H9 (cell line): ENCODE measurements at regions not wholly inside any gene's neighbourhood (a gene's known extent, or its start where the extent isn't known, plus 50 kb on each side); places are given as distances from the start of the nearest gene placed in this dataset.

ENCODE experiments used
- DNase-seq: peaks from one replicate; pipeline ENCODE4 v3.0.0-alpha.2; 2017
- H2AFZ ChIP-seq: one replicate; pipeline ENCODE4 v1.6.1; 2013; ENCODE audit warnings: mild to moderate bottlenecking, low read length, control low read depth, moderate library complexity
- H2AK5ac ChIP-seq: 2 replicates; pipeline ENCODE4 v1.6.1; 2013; ENCODE audit warnings: low read length, control low read depth, mixed read lengths; ENCODE audit not compliant: insufficient read length
- H2BK120ac ChIP-seq: one replicate; pipeline ENCODE4 v1.6.1; 2013; ENCODE audit warnings: low read depth, mild to moderate bottlenecking, low read length, control low read depth, inconsistent platforms; ENCODE audit not compliant: poor library complexity, severe bottlenecking
- H2BK12ac ChIP-seq: 2 replicates; pipeline ENCODE4 v1.6.1; 2013; ENCODE audit warnings: low read length, control low read depth, mixed read lengths, low read depth; ENCODE audit not compliant: insufficient read length
- H2BK15ac ChIP-seq: 2 replicates; pipeline ENCODE4 v1.6.1; 2013; ENCODE audit warnings: low read depth, low read length, control low read depth
- H2BK20ac ChIP-seq: one replicate; pipeline ENCODE4 v1.6.1; 2013; ENCODE audit warnings: low read depth, mild to moderate bottlenecking, low read length, control low read depth, inconsistent platforms; ENCODE audit not compliant: poor library complexity, severe bottlenecking
- H2BK5ac ChIP-seq: 2 replicates; pipeline ENCODE4 v1.6.1; 2013; ENCODE audit warnings: low read length, control low read depth, mixed read lengths; ENCODE audit not compliant: insufficient read length
- H3K14ac ChIP-seq: 2 replicates; pipeline ENCODE4 v1.6.1; 2013; ENCODE audit warnings: low read length, control low read depth; ENCODE audit not compliant: insufficient read depth
- H3K18ac ChIP-seq: 2 replicates; pipeline ENCODE4 v1.6.1; 2013; ENCODE audit warnings: low read depth, mild to moderate bottlenecking, mixed read lengths, low read length, control low read depth; ENCODE audit not compliant: insufficient read length
- H3K23ac ChIP-seq: 2 replicates; pipeline ENCODE4 v1.6.1; 2013; ENCODE audit warnings: low read length, control low read depth, mixed read lengths, low read depth; ENCODE audit not compliant: insufficient read length
- H3K23me2 ChIP-seq: 2 replicates; pipeline ENCODE4 v1.6.1; 2013; ENCODE audit warnings: low read depth, mild to moderate bottlenecking, mixed read lengths, low read length, control low read depth; ENCODE audit not compliant: insufficient read length, poor library complexity, severe bottlenecking
- H3K27ac ChIP-seq: 2 replicates; pipeline ENCODE4 v1.5.1; 2013; ENCODE audit warnings: low read length, control low read depth, mixed read lengths, low read depth; ENCODE audit not compliant: insufficient read length
- H3K27me3 ChIP-seq: 2 replicates; pipeline ENCODE4 v1.6.1; 2013; ENCODE audit warnings: low read length, control low read depth, inconsistent platforms; ENCODE audit not compliant: insufficient read depth
- H3K4ac ChIP-seq: 2 replicates; pipeline ENCODE4 v1.6.1; 2013; ENCODE audit warnings: low read depth, mild to moderate bottlenecking, control low read depth, inconsistent platforms, low read length, moderate library complexity
- H3K4me1 ChIP-seq: 2 replicates; pipeline ENCODE4 v1.6.1; 2013; ENCODE audit warnings: low read length, control low read depth, inconsistent platforms; ENCODE audit not compliant: insufficient read depth
- H3K4me2 ChIP-seq: 2 replicates; pipeline ENCODE4 v1.6.1; 2013; ENCODE audit warnings: low read length, control low read depth, mixed read lengths; ENCODE audit not compliant: insufficient read length, insufficient read depth
- H3K56ac ChIP-seq: 2 replicates; pipeline ENCODE4 v1.6.1; 2013; ENCODE audit warnings: low read depth, mild to moderate bottlenecking, mixed read lengths, low read length, control low read depth; ENCODE audit not compliant: insufficient read length
- H3K79me1 ChIP-seq: 2 replicates; pipeline ENCODE4 v1.6.1; 2013; ENCODE audit warnings: low read depth, mild to moderate bottlenecking, moderate library complexity, low read length, control low read depth, inconsistent platforms; ENCODE audit not compliant: insufficient read depth, poor library complexity, severe bottlenecking
- H3K79me2 ChIP-seq: 2 replicates; pipeline ENCODE4 v1.6.1; 2013; ENCODE audit warnings: low read length, control low read depth, inconsistent platforms; ENCODE audit not compliant: insufficient read depth
- H3K9ac ChIP-seq: 2 replicates; pipeline ENCODE4 v1.6.1; 2013; ENCODE audit warnings: low read length, control low read depth, mixed read lengths; ENCODE audit not compliant: insufficient read length; ENCODE audit errors: extremely low read depth
- H3K9me3 ChIP-seq: one replicate; pipeline ENCODE4 v1.6.1; 2013; ENCODE audit warnings: low read depth, low read length, inconsistent platforms; ENCODE audit not compliant: control insufficient read depth
- H3T11ph ChIP-seq: one replicate; pipeline ENCODE4 v1.6.1; 2013; ENCODE audit warnings: mild to moderate bottlenecking, low read length, control low read depth, inconsistent platforms
- H4K20me1 ChIP-seq: one replicate; pipeline ENCODE4 v1.6.1; 2013; ENCODE audit not compliant: control insufficient read depth, insufficient read length, insufficient read depth
- H4K5ac ChIP-seq: 2 replicates; pipeline ENCODE4 v1.6.1; 2013; ENCODE audit warnings: low read depth, mild to moderate bottlenecking, mixed read lengths, low read length, control low read depth; ENCODE audit not compliant: insufficient read length
- H4K8ac ChIP-seq: replicated peaks from 2 replicates; pipeline ENCODE4 v1.6.1; 2013; ENCODE audit warnings: low read length, control low read depth, mixed read lengths, low read depth; ENCODE audit not compliant: insufficient read length
- H4K91ac ChIP-seq: 2 replicates; pipeline ENCODE4 v1.6.1; 2013; ENCODE audit warnings: low read depth, mild to moderate bottlenecking, moderate library complexity, mixed read lengths, low read length, control low read depth; ENCODE audit not compliant: insufficient read length
- H3K27ac Mint-ChIP-seq, 3 experiments: 2 replicates in 2 of 3; 3 replicates in 1 of 3; pipeline ENCODE4 v1.8.0; 2020 to 2021; ENCODE audit warnings: mixed read lengths in 3 of 3, mild to moderate bottlenecking in 1 of 3, moderate library complexity in 1 of 3
- H3K27me3 Mint-ChIP-seq: 2 replicates; pipeline ENCODE4 v1.8.0; 2021; ENCODE audit warnings: low read depth, mild to moderate bottlenecking, moderate library complexity, mixed read lengths
- H3K36me3 Mint-ChIP-seq, 3 experiments: 2 replicates in 2 of 3; 3 replicates in 1 of 3; pipeline ENCODE4 v1.8.0; 2020 to 2021; ENCODE audit warnings: low read depth in 3 of 3, mixed read lengths in 3 of 3; ENCODE audit not compliant: insufficient read depth in 1 of 3
- H3K4me1 Mint-ChIP-seq, 2 experiments: 2 replicates each; pipeline ENCODE4 v1.8.0; 2020; ENCODE audit warnings: mixed read lengths in 2 of 2
- H3K4me3 Mint-ChIP-seq, 2 experiments: 2 replicates in 1 of 2; 3 replicates in 1 of 2; pipeline ENCODE4 v1.8.0; 2020 to 2021; ENCODE audit warnings: mild to moderate bottlenecking in 2 of 2, mixed read lengths in 2 of 2, moderate library complexity in 1 of 2
- H3K9me3 Mint-ChIP-seq, 2 experiments: 2 replicates in 1 of 2; 3 replicates in 1 of 2; pipeline ENCODE4 v1.8.0; 2020; ENCODE audit warnings: mild to moderate bottlenecking in 2 of 2, mixed read lengths in 2 of 2, moderate library complexity in 1 of 2
- CTCF ChIP-seq: fragments of 200-600 bp; sonication (generic); conservative IDR thresholded peaks from 3 replicates; pipeline ENCODE4 v1.8.0; 2021; ENCODE audit warnings: antibody characterized with exemption, mild to moderate bottlenecking
- WGBS: extraction: QIAGEN DNeasy Blood & Tissue Kit; methylation state at CpG from one replicate; pipeline ENCODE4 v1.1.7; 2013; ENCODE audit warnings: missing lambda C conversion rate, low lambda C conversion rate, mixed read lengths; ENCODE audit not compliant: insufficient read length; ENCODE audit errors: extremely low coverage; 5-methylcytosine and 5-hydroxymethylcytosine counted together

- H2BK12ac ChIP-seq = no peak overlapping the region
- H3K27ac ChIP-seq = no peak overlapping the region
- no peak overlapping the region for H3T11ph ChIP-seq
- no peak overlapping the region for H3K14ac ChIP-seq
- no peak overlapping the region for H3K23ac ChIP-seq
- H2BK5ac ChIP-seq = no peak overlapping the region
- H2BK20ac ChIP-seq = no peak overlapping the region
- no peaks in the 10 kb centered on the region for H3K23me2 ChIP-seq
- no peaks in the 10 kb centered on the region for H3K79me1 ChIP-seq
- no CpG with 5 or more reads among the region's 4 CpGs for WGBS
- Mint-ChIP-seq H3K4me3 (no peak overlapping the region), H3K27me3 (no peaks in the 10 kb centered on the region), H3K4me1 (no peaks in the 10 kb centered on the region), H3K9me3 (peaks cover 6 to 60% of the 10 kb centered on the region in 2 experiments; a peak in 3 of 5 replicates), H3K36me3 (peaks cover 0 to 2% (median 0%) of the 10 kb centered on the region in 3 experiments; a peak in 1 of 7 replicates), H3K27ac (no peak overlapping the region)
- no peak overlapping the region for H3K4me2 ChIP-seq
- TF ChIP-seq CTCF = no peak
- no peaks in the 10 kb centered on the region for H3K4me1 ChIP-seq
- no peak overlapping the region for H2AFZ ChIP-seq
- DNase-seq = no peak
- no peak overlapping the region for H4K8ac ChIP-seq
- no peak overlapping the region for H2BK15ac ChIP-seq
- H3K56ac ChIP-seq = no peak overlapping the region
- H4K5ac ChIP-seq = no peak overlapping the region
- no peaks in the 10 kb centered on the region for H4K20me1 ChIP-seq
- H3K4ac ChIP-seq = no peak overlapping the region
- H3K9ac ChIP-seq = no peak overlapping the region
- no peak overlapping the region for H2AK5ac ChIP-seq
- no peaks in the 10 kb centered on the region for H3K79me2 ChIP-seq
- H3K27me3 ChIP-seq = no peaks in the 10 kb centered on the region
- no peak overlapping the region for H4K91ac ChIP-seq
- H3K9me3 ChIP-seq = peaks cover 13% of the 10 kb centered on the region
- H3K18ac ChIP-seq = no peak overlapping the region
- H2BK120ac ChIP-seq = no peak overlapping the region
These were observed 75.3 kb upstream of the GRIA3 start for GRCh38 chrX:123108513-123109427.
